NCI-H510A treated with DMSO at 0.1 percent for 48 hours (cell line): ENCODE measurements at regions not wholly inside any gene's neighbourhood (a gene's known extent, or its start where the extent isn't known, plus 50 kb on each side); places are given as distances from the start of the nearest gene placed in this dataset.
"Not testable (repeated sequence)": the region's sequence is repeated elsewhere in the genome, so short reads cannot be mapped to it uniquely, and the experiment has no call there.

Experiments
- DNase-seq: peaks from one replicate; lab custom pipeline; 2025; lab: John Stamatoyannopoulos, UW

GRCh38 chr1:157460381-157460780 lies 91.9 kb downstream of the FCRL5 start:
- DNase-seq: no peak

GRCh38 chr1:157457279-157457678 lies 95.0 kb downstream of the FCRL5 start:
- no peak for DNase-seq

- DNase-seq: no peak
Observed at GRCh38 chr1:157455318-157455717, 97.0 kb downstream of the FCRL5 start.

- DNase-seq: no peak
Observed at GRCh38 chr1:157450106-157450505, 102.2 kb downstream of the FCRL5 start.

- no peak for DNase-seq
Observed at GRCh38 chr1:157448636-157449035, 103.7 kb downstream of the FCRL5 start.

GRCh38 chr1:157446356-157446755 lies 106.0 kb downstream of the FCRL5 start:
- not testable (repeated sequence) for DNase-seq

- not testable (repeated sequence) for DNase-seq
Observed at GRCh38 chr1:157445616-157446140, 106.6 kb downstream of the FCRL5 start.

- DNase-seq: no peak
Observed at GRCh38 chr1:157442065-157442464, 110.2 kb downstream of the FCRL5 start.

GRCh38 chr1:157439302-157439954 lies 112.9 kb downstream of the FCRL5 start:
- DNase-seq: no peak

GRCh38 chr1:157438613-157439012 lies 113.7 kb downstream of the FCRL5 start:
- DNase-seq: no peak

GRCh38 chr1:157438146-157438545 lies 114.2 kb downstream of the FCRL5 start:
- no peak for DNase-seq

- no peak for DNase-seq
Observed at GRCh38 chr1:157437296-157437695, 115.0 kb downstream of the FCRL5 start.

- DNase-seq: no peak
Observed at GRCh38 chr1:157431751-157432150, 120.6 kb downstream of the FCRL5 start.

GRCh38 chr1:157429601-157430240 lies 122.6 kb downstream of the FCRL5 start:
- no peak for DNase-seq

- not testable (repeated sequence) for DNase-seq
Observed at GRCh38 chr1:157423764-157424163, 128.6 kb downstream of the FCRL5 start.

- DNase-seq: no peak
Observed at GRCh38 chr1:157419845-157420542, 132.3 kb downstream of the FCRL5 start.

GRCh38 chr1:157418659-157419058 lies 133.7 kb downstream of the FCRL5 start:
- DNase-seq: no peak

- DNase-seq: no peak
Observed at GRCh38 chr1:157418231-157418630, 134.1 kb downstream of the FCRL5 start.

GRCh38 chr1:157415661-157416060 lies 136.7 kb downstream of the FCRL5 start:
- no peak for DNase-seq

GRCh38 chr1:157412308-157412707 lies 140.0 kb downstream of the FCRL5 start:
- DNase-seq: no peak

GRCh38 chr1:157411769-157412168 lies 140.5 kb downstream of the FCRL5 start:
- DNase-seq: no peak

GRCh38 chr1:157411064-157411463 lies 141.3 kb downstream of the FCRL5 start:
- DNase-seq: no peak

GRCh38 chr1:157410457-157410856 lies 141.9 kb downstream of the FCRL5 start:
- DNase-seq: no peak
